ENCODE measurements at regions not wholly inside any gene's neighbourhood (a gene's known extent, or its start where the extent isn't known, plus 50 kb on each side); places are given as distances from the start of the nearest gene placed in this dataset.
"Not testable (repeated sequence)": the region's sequence is repeated elsewhere in the genome, so short reads cannot be mapped to it uniquely, and the experiment has no call there.

- no peak for DNase-seq
These were observed 418.8 kb upstream of the MMS22L start for GRCh38 chr6:97701801-97702200.

GRCh38 chr6:97702248-97702647 is 419.2 kb upstream of the MMS22L start:
- DNase-seq = no peak

- DNase-seq = no peak
These were observed 420.6 kb upstream of the MMS22L start for GRCh38 chr6:97703661-97704060.

GRCh38 chr6:97705568-97705967 is 422.6 kb upstream of the MMS22L start:
- DNase-seq = no peak

- DNase-seq = no peak
These were observed 429.7 kb upstream of the MMS22L start for GRCh38 chr6:97712751-97713150.

- DNase-seq = no peak
These were observed 431.8 kb upstream of the MMS22L start for GRCh38 chr6:97714772-97715171.

GRCh38 chr6:97717086-97717485 is 434.1 kb upstream of the MMS22L start:
- no peak for DNase-seq

GRCh38 chr6:97726378-97726777 is 443.4 kb upstream of the MMS22L start:
- no peak for DNase-seq

GRCh38 chr6:97732045-97732444 is 449.0 kb upstream of the MMS22L start:
- no peak for DNase-seq

- DNase-seq = no peak
These were observed 474.6 kb upstream of the MMS22L start for GRCh38 chr6:97757575-97757974.

GRCh38 chr6:97765461-97765860 is 482.4 kb upstream of the MMS22L start:
- DNase-seq = no peak

- no peak for DNase-seq
These were observed 488.4 kb upstream of the MMS22L start for GRCh38 chr6:97771372-97771771.

- no peak for DNase-seq
These were observed 492.0 kb upstream of the MMS22L start for GRCh38 chr6:97775012-97775411.

GRCh38 chr6:97778290-97779038 is 495.4 kb upstream of the MMS22L start:
- no peak for DNase-seq

- DNase-seq = not testable (repeated sequence)
These were observed 496.2 kb upstream of the MMS22L start for GRCh38 chr6:97779039-97779766.

- DNase-seq = no peak
These were observed 508.0 kb upstream of the MMS22L start for GRCh38 chr6:97790926-97791590.

GRCh38 chr6:97805596-97805995 is 522.6 kb upstream of the MMS22L start:
- DNase-seq = no peak

GRCh38 chr6:97812940-97813339 is 529.9 kb upstream of the MMS22L start:
- no peak for DNase-seq

GRCh38 chr6:97813889-97814567 is 531.0 kb upstream of the MMS22L start:
- DNase-seq = no peak

GRCh38 chr6:97815301-97815812 is 532.3 kb upstream of the MMS22L start:
- DNase-seq = no peak

GRCh38 chr6:97816526-97816925 is 533.5 kb upstream of the MMS22L start:
- no peak for DNase-seq

- DNase-seq = no peak
These were observed 536.7 kb upstream of the MMS22L start for GRCh38 chr6:97819710-97820109.

GRCh38 chr6:97820400-97820799 is 537.4 kb upstream of the MMS22L start:
- DNase-seq = no peak

Measured in activated CD4-positive, CD25-positive, alpha-beta regulatory T cell (primary cell).